ENCODE measurements at regions not wholly inside any gene's neighbourhood (a gene's known extent, or its start where the extent isn't known, plus 50 kb on each side); places are given as distances from the start of the nearest gene placed in this dataset.

GRCh38 chr5:68983959-68984358 is 109.9 kb upstream of the SLC30A5 start:
- no peak overlapping the region for H3K4me3 ChIP-seq (ENCODE audit: low read length)
- TF ChIP-seq ZNF274 (IDR thresholded peaks at IDR 0.05; ENCODE audit: low read depth, low read length): no peak

DNA sequence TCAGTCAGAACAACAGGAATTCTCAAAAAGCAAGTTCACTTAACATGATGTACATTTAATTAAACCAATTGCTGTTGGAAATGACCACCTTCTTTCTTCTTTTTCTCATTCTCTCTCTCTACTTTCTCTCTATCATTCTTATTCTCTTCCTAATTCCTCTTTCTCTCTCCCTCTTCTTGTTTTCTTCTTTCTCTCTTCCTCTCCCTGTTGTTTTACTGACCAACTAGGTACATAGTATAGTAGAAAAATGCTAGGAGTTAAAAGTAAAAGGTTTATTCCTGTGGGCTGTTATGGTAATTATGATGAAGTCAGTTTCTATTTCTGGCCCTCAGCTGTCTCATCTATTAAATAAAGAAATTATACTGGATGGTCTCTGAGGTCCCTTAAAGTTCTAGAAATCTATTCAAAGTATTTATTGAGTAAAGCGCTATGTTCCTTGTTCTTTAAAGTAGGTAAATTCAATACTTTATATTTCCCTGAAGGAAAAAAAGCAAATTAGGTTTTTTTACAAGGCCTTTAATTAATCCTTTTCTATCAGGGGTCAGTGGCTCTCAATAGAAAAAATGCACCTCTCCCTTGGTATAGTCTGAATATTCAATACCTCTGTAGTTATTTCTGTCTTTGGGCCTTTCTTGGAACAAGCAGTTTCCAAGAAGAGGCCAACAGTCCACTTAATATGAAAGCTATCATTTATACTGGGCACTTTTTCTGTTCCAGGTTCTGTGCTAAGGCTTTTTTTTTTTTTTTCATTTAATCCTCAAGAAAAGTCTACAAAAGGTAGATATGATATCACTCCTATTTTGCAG is 102.3 kb upstream of the SLC30A5 start:
- no peak for TF ChIP-seq ZNF274 (IDR thresholded peaks at IDR 0.05; ENCODE audit: low read depth, low read length)
- H3K4me3 ChIP-seq (ENCODE audit: low read length): no peak overlapping the region

DNA sequence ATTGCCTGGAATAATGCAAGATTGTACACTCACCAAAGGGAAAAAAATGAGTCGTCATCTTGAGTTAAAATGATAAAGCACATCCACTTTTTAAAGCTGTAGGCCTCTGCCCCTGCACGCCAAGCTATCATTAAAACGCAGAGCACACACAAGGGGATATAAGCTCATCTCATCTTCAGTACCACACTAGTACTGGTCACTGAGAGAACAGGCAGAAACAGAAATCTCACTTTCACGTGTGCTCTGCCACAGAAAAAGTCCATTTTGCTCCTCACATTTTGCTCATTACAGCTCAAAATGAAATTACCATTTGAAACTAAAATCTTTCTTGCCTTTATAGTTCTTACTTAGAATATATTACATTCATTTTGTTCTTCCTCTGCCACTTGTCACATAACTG is 99.2 kb upstream of the SLC30A5 start:
- TF ChIP-seq ZNF274 (IDR thresholded peaks at IDR 0.05; ENCODE audit: low read depth, low read length): no peak
- no peak overlapping the region for H3K4me3 ChIP-seq (ENCODE audit: low read length)

- no peak overlapping the region for H3K4me3 ChIP-seq (ENCODE audit: low read length)
- TF ChIP-seq ZNF274 (IDR thresholded peaks at IDR 0.05; ENCODE audit: low read depth, low read length): no peak
These were observed 97.8 kb upstream of the SLC30A5 start for GRCh38 chr5:68995845-68996545.

GRCh38 chr5:68999181-68999580 is 94.6 kb upstream of the SLC30A5 start:
- H3K4me3 ChIP-seq (ENCODE audit: low read length): no peak overlapping the region
- TF ChIP-seq ZNF274 (IDR thresholded peaks at IDR 0.05; ENCODE audit: low read depth, low read length): no peak

DNA sequence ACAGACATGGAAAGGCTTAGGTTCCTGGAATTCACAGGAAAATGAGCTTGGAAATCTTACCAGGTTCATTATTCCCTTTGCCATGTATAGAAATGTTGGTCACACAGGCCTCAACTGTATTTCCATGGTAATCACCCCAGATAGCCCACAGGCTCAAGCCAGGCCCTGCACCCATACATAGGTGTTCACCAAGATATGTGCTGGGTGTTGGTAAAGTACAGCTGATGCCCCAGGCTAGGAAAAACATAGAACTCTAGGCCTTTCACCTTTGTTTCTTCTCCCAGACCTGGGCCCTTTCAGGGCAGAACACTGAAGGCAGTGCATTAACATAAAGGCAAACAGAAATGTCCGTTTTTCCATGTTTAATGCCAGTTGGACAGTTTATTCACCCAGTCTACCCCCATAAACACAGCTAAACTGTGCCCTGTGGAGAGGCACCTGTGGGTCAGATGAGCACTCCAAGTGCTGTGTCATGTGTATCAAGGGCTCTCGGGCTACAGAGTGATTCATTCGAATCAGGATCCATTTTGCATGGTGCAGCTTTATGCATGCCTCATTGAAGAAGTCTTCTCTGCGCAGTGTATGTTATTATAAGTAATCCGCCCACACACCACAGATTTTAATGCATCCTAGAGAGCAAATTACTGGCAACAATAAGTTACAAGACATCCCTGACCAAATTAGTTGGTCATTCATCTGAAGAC is 93.4 kb upstream of the SLC30A5 start:
- no peak for TF ChIP-seq ZNF274 (IDR thresholded peaks at IDR 0.05; ENCODE audit: low read depth, low read length)
- H3K4me3 ChIP-seq (ENCODE audit: low read length): no peak overlapping the region

GRCh38 chr5:69000949-69001348 is 92.9 kb upstream of the SLC30A5 start:
- TF ChIP-seq ZNF274 (IDR thresholded peaks at IDR 0.05; ENCODE audit: low read depth, low read length): no peak
- H3K4me3 ChIP-seq (ENCODE audit: low read length): no peak overlapping the region

DNA sequence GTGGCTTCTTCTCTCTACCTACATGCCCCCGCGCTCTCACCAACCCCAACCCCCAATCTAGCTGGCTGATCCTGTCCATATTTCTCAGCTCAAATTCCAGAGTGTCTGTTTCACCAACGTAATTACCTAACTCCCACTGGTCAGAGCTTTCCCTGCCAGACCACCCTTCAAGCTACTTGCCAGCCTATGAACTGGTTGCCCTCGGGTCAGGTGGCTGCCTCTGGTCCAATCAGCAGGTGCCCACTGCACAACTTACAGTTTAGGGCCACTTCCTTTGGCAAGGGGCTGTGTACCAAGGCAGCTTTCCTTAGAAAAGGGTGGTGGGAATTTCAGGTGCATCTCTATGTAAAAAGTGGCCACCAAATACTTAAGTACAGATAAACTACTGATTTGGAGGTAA is 92.2 kb upstream of the SLC30A5 start:
- TF ChIP-seq ZNF274 (IDR thresholded peaks at IDR 0.05; ENCODE audit: low read depth, low read length): no peak
- H3K4me3 ChIP-seq (ENCODE audit: low read length): no peak overlapping the region

GRCh38 chr5:69004127-69004526 is 89.7 kb upstream of the SLC30A5 start:
- H3K4me3 ChIP-seq (ENCODE audit: low read length): no peak overlapping the region
- TF ChIP-seq ZNF274 (IDR thresholded peaks at IDR 0.05; ENCODE audit: low read depth, low read length): no peak

- TF ChIP-seq ZNF274 (IDR thresholded peaks at IDR 0.05; ENCODE audit: low read depth, low read length): no peak
- no peak overlapping the region for H3K4me3 ChIP-seq (ENCODE audit: low read length)
These were observed 89.1 kb upstream of the SLC30A5 start for GRCh38 chr5:69004676-69005075.

GRCh38 chr5:69006030-69006429 is 87.8 kb upstream of the SLC30A5 start:
- H3K4me3 ChIP-seq (ENCODE audit: low read length): no peak overlapping the region
- no peak for TF ChIP-seq ZNF274 (IDR thresholded peaks at IDR 0.05; ENCODE audit: low read depth, low read length)

DNA sequence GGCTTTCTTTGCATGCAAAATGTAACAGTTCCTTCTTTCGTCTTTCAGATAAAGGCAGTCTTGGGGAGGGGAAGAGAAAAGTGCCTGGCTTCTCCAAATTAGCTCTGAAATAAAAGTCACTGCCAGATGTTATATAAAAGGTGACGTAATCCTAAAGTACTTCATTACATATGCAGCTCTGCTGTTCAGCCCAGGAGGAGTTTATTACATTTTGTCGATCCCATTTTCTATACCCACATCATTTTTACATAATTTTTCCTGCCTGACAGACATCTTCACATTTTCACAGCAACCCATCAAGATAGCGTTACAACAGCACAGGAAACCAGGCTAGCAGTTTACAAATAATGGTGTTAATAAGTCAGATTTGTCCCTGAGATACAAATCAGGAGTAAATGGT is 86.7 kb upstream of the SLC30A5 start:
- no peak overlapping the region for H3K4me3 ChIP-seq (ENCODE audit: low read length)
- TF ChIP-seq ZNF274 (IDR thresholded peaks at IDR 0.05; ENCODE audit: low read depth, low read length): no peak

GRCh38 chr5:69007726-69008368 is 86.0 kb upstream of the SLC30A5 start:
- no peak for TF ChIP-seq ZNF274 (IDR thresholded peaks at IDR 0.05; ENCODE audit: low read depth, low read length)
- no peak overlapping the region for H3K4me3 ChIP-seq (ENCODE audit: low read length)

GRCh38 chr5:69010476-69010875 is 83.3 kb upstream of the SLC30A5 start:
- TF ChIP-seq ZNF274 (IDR thresholded peaks at IDR 0.05; ENCODE audit: low read depth, low read length): no peak
- H3K4me3 ChIP-seq (ENCODE audit: low read length): no peak overlapping the region

Data from GM08714 (cell line).